NCI-H1048 (cell line): ENCODE measurements at regions not wholly inside any gene's neighbourhood (a gene's known extent, or its start where the extent isn't known, plus 50 kb on each side); places are given as distances from the start of the nearest gene placed in this dataset.
A peak's percentile ranks its signal among the peaks of the same experiment; 100 is the strongest.

Experiments used
- DNase-seq: peaks from one replicate; lab custom pipeline; 2025; lab: John Stamatoyannopoulos, UW

DNA sequence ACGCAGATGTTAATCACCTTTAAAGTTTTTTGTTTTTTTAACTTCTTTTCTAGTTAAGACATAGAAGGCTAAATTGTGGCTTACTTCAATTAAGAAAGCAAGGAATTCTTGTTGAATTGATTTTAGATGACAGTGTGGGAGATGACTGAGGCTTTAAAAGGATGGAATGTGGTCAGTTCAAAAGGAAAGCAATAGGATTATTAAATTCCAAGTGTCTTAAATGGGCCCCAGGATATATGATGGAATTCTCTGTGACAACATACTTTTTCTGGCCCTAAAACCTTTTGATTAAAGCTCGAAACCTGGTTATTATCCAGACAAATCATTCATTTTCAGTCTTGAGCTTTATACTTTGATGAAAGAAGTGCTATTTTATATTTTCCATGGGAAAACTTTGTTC, 179.0 kb upstream of the TMEFF2 start:
- DNase-seq, result no peak

DNA sequence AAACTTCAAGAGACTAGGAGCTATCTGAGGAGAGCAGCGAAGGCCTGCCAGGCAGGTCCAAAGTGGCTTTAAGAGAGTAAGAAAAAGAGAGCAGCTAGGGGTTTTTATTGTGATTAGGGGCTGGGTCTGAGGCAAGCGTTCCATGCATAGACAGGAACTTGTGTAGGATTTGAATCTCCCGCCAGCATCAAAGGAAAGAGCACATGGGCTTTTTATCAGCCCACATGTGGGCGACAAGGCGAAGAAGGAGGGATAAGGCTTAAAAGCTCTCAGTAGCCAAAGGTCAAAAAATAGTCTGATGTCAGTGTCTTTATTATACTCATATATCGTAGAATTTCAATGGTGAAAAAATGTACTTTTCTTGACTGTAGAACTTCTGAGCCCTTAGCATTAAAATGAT, 178.5 kb upstream of the TMEFF2 start:
- DNase-seq, result no peak

- peak; percentile 55 for DNase-seq
Observed at GRCh38 chr2:192369969-192370368, 175.2 kb upstream of the TMEFF2 start.

DNA sequence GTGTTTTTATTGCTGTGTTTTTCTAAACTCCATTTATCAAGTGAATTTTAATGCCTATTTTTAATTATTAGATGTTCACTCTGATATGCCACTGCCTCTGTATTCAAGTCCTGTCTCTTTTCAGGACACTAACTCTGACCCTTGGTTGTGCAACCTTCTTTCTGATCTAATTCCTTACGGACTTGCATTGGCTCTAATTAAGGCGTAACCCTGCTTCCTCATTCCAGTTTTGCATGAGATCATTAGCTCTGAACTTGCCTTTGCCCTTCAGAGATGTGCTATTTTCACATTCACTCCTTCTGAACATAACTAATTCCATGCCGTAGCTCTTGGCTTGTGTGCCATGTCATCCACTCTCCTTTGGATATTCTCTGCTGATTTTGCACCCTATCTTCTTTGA, 162.5 kb upstream of the TMEFF2 start:
- no peak for DNase-seq

- no peak for DNase-seq
Observed at GRCh38 chr2:192354512-192355244, 159.9 kb upstream of the TMEFF2 start.

- DNase-seq, result no peak
Observed at GRCh38 chr2:192347542-192347941, 152.8 kb upstream of the TMEFF2 start.

DNA sequence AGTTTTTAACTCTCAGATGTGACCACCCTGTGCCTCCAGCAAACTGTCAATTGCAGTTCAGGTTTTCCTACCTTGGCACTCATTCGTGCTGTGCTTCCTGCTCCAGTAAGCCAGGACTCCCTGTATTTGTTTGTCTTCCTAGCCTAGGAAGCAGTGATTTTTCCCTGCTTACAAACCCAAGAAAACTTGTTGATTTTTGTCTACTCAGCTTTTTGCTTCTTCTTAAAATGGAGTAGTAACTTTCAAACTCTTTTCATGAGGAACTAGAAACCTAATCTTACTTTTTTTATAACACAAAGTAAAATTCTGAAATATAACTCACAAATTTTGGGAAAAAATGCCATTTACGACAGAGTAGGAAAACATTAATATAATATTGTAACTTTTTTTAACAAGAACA, 150.6 kb upstream of the TMEFF2 start:
- DNase-seq, result no peak

DNA sequence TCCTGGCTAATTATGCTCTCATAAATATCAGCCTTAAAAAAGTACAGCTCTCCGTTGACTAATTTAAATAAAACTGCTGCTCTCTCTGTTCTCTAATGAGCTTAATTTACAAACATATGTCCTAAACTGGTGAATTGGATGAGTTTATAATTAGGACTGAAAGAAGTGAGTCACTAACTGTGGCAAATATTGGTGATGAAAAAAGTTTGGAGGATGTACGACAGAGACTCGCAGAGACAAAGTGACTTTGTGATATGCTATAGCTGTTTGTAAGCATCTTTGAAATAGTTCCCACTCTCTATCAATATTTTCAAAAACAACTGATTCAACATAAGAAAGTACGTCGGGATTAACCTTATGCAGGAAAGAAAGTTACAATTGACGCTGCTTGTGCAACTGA, 138.9 kb upstream of the TMEFF2 start:
- DNase-seq, result no peak

DNA sequence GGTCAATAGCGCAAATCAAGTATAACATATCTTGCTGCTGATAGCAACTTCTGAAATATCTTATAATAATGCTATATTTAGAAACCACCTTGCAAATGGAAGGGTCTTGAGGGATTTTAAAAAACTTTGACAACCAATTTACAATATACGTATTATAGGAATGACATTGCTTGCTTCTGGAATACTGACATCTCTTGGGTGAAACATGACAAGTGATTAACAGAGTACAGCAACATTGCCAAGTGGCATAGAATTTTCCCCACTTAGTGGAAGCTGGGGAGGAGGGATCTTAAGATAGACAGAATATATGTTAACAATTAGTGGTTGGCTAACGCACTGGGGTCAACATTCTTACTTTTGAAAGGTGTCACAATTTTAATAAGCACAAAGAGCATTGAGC, 133.6 kb upstream of the TMEFF2 start:
- DNase-seq, result no peak

- DNase-seq, result no peak
Observed at GRCh38 chr2:192327576-192327975, 132.8 kb upstream of the TMEFF2 start.

DNA sequence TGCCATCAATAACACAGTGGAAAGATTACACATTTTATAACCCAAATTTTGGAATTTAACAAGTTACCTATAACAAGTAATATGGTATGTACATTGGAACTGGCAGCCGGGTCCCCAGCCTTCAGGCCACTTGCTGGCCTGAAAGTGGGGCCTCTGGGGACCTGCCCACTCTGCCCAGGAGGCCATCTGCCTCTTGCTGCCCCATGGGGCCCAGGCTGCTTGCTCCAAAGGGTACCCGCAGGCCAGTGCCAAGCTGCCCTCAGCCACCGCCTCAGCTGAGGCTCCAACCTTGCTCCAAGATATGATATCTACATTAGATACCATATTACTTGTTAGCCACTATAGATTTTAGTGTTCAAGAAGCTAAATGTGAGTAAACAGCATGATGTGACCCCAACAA, 120.8 kb upstream of the TMEFF2 start:
- no peak for DNase-seq

- no peak for DNase-seq
Observed at GRCh38 chr2:192314800-192315481, 120.2 kb upstream of the TMEFF2 start.

DNA sequence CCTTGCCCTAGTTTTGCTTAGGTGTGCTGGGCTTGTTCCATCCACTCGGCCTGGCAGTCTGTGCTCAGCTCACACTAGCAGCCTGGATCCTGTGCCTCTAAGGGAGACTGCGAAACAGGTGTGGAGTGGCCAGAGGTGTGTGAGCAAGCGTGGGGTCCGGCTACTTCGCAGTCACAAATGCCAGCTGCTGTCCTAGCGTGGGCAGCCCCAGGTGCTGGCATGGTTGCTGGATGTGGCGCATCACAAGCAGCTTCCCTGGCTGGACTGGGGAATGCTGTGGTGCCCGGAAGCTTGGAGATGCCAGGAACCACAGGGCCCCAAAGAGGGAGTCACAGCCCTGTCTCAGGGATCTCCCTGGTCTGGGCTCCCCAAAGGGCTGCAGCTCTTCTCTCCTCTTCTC, 119.0 kb upstream of the TMEFF2 start:
- DNase-seq, result no peak

DNA sequence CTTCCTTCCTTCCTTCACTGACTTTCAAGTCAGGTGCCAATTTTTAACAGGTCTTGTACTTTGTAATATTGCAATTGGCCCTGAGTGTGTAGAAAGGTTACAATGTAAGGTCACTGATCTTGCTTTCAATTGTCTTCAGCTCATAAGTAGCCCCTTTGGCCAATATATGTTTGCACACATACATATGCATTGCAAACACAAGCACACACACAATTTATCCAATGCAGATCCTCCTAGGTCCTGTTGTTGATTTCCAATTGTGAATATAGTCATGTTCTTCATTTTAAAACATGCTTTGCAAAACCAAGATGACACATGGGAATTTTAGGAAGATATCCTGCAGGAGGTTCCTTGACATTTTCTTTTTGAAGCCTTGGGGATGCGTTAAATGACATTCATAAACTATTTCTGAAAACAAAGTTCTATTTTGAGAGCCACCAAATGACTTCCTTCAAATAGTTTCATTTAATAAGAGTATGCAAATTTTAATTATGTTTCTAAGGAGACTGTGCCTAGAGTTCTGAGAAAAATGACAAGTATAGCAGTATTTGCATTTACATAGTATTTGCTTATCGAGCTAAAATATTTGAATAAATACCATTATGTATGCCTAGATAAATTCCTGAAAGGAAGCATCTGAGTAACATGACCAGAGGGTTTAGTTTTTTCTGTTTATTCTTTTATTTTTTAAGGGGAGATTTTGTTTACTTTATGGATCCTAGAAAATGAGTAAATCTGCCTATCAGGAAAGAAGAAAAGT, 117.1 kb upstream of the TMEFF2 start:
- peak; percentile 76 for DNase-seq

- DNase-seq, result no peak
Observed at GRCh38 chr2:192307530-192307929, 112.8 kb upstream of the TMEFF2 start.

DNA sequence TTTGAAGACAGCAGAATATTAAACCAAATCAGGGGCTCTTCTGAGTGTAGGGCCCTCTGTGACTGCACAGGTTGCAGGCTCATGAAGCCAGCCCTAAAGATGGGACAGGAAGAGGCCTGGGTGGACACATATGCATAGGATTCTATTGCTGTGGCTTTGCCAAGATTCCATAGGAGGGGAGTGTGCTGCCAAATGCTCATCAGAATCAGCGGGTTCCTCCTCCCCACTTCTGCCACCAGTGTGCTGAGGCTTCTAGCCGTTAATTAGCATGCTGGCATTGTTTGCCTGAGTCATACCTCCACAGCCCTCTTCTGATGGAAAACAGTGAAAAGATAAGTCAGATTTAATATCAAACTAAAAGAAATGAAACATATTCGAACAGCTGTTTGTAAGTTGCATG, 103.9 kb upstream of the TMEFF2 start:
- DNase-seq, result no peak

GRCh38 chr2:192292478-192292877, 97.7 kb upstream of the TMEFF2 start:
- DNase-seq, result no peak

DNA sequence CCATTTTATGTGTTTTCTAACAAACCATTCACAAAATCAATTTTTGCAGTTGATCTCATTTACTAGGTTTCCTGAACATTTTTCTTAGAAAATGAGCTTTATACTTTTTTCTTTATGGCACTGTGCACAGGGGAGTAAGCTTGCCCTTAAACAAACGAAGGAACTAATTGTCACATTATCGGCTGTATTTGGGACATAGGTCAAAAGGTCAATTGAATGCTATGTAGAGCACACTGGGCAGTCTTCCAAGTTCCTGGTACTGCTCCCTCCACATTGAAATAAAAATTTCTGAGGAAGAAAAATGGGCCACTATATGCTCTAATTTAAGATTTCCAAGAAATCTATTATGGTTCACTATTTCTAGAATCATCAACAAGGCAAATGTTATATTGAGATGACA, 93.6 kb upstream of the TMEFF2 start:
- no peak for DNase-seq

DNA sequence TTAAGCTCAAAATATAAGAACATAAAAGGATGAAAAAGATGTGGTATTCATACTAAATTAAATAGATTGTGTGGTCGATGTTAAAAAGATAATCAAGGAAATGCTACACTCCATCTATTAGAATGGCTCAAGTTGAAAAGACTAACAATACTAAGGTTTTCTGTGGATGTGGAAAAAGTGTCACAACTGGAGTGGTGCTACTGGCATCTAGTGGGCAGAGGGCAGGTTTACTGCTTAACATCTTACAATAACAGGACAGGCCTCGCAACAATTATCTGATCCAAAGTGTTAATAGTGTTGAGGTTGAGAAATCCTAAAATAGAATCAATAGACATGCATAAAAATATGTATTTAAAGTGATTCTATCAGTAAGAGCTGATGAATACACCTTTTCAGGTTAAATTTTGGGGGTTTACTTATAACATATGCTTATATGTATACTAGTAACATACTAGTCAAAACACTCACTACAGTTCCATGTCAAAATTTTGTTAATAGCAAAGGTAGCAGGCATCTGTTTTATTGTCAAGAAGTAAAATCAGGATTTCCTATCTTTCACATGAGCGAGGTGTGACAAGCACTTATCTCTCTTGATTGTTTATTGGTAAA, 91.5 kb upstream of the TMEFF2 start:
- DNase-seq, result no peak

DNA sequence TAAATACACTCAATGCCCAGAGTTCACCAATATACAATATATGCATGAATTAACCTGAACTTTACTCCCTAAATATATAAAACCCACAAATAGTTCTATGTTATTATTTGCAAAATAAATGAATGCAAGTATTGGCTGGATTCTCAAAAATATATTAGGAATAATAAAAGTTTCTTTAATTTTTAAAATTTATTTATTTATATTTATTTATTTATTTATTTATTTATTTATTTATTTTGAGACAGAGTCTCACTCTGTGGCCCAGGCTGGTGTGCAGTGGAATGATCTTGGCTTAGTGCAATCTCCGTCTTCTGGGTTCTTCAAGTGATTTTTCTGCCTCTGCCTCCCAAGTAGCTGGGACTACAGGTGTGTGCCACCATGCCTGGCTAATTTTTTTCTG, 88.7 kb upstream of the TMEFF2 start:
- no peak for DNase-seq

DNA sequence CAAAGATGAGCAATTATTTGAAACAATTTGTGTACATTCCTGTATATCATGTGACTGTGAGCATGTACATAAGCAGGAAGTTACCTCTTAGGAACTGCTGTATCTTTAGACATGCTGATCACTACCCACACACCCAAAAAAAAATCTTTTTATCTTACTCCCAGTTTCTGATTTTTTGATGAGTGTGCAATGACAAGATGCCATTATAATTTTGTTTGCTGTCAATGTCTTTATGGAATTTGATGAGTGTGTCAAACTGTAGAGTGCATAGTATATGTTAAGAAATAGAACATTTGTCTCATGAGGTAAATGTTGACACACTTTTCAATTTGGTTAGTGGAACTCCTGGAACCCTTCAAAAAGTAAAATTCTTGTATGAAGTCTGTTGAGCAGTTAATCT, 84.0 kb upstream of the TMEFF2 start:
- DNase-seq, result no peak

- no peak for DNase-seq
Observed at GRCh38 chr2:192277494-192278109, 82.9 kb upstream of the TMEFF2 start.
